Erythroblast (primary cell): ENCODE measurements at regions not wholly inside any gene's neighbourhood (a gene's known extent, or its start where the extent isn't known, plus 50 kb on each side); places are given as distances from the start of the nearest gene placed in this dataset.

ENCODE experiments used
- GATA1 ChIP-seq: IDR thresholded peaks from 2 replicates; pipeline ENCODE4 v1.6.1; 2011; ENCODE audit warnings: low read depth, mild to moderate bottlenecking, control low read depth, low read length, moderate library complexity
- POLR2A ChIP-seq: IDR thresholded peaks from 2 replicates; pipeline ENCODE4 v1.6.1; 2011; ENCODE audit warnings: mild to moderate bottlenecking, low read length

GRCh38 chr4:15168759-15169158 lies 166.5 kb downstream of the CPEB2 start:
- TF ChIP-seq POLR2A (no peak), GATA1 (no peak)
